WTC11 (cell line): ENCODE measurements at regions not wholly inside any gene's neighbourhood (a gene's known extent, or its start where the extent isn't known, plus 50 kb on each side); places are given as distances from the start of the nearest gene placed in this dataset.

Experiments used
- AR ChIP-seq: fragments of 250-450 bp; sonication (Bioruptor Pico); IDR thresholded peaks from 2 replicates; pipeline ENCODE4 v1.9.0; 2021; ENCODE audit warnings: mild to moderate bottlenecking
- ATF2 ChIP-seq: sonication (generic); formaldehyde crosslinking; IDR thresholded peaks from 2 replicates; pipeline ENCODE4 v1.8.1; 2022; ENCODE audit warnings: low read depth, missing genetic modification reagents, borderline replicate concordance
- CTCF ChIP-seq: fragments of 200-600 bp; IDR thresholded peaks from 2 replicates; pipeline ENCODE4 v1.8.0; 2022; ENCODE audit warnings: antibody characterized with exemption
- FOXJ3 ChIP-seq: sonication (generic); formaldehyde crosslinking; IDR thresholded peaks from 2 replicates; pipeline ENCODE4 v1.9.0; 2021; ENCODE audit warnings: missing genetic modification reagents, mild to moderate bottlenecking, borderline replicate concordance
- JAZF1 ChIP-seq: fragments of 250-450 bp; sonication (Bioruptor Pico); IDR thresholded peaks from 2 replicates; pipeline ENCODE4 v1.9.0; 2021; ENCODE audit warnings: moderate library complexity, mild to moderate bottlenecking, inconsistent platforms
- JUN ChIP-seq: sonication (generic); formaldehyde crosslinking; IDR thresholded peaks from 2 replicates; pipeline ENCODE4 v1.8.0; 2023; ENCODE audit warnings: mild to moderate bottlenecking, missing genetic modification reagents
- MAX ChIP-seq: sonication (generic); formaldehyde crosslinking; IDR thresholded peaks from 2 replicates; pipeline ENCODE4 v1.8.0; 2022; ENCODE audit warnings: mild to moderate bottlenecking, missing genetic modification reagents
- MLX ChIP-seq: sonication (generic); formaldehyde crosslinking; IDR thresholded peaks from 2 replicates; pipeline ENCODE4 v1.8.1; 2023; ENCODE audit warnings: mild to moderate bottlenecking, missing genetic modification reagents, moderate library complexity
- PREB ChIP-seq: sonication (generic); formaldehyde crosslinking; IDR thresholded peaks from 2 replicates; pipeline ENCODE4 v1.8.1; 2022; ENCODE audit warnings: mild to moderate bottlenecking, missing genetic modification reagents, moderate library complexity, borderline replicate concordance
- TEAD4 ChIP-seq: sonication (generic); formaldehyde crosslinking; IDR thresholded peaks from 2 replicates; pipeline ENCODE4 v1.8.0; 2022; ENCODE audit warnings: mild to moderate bottlenecking, missing genetic modification reagents

GRCh38 chr21:16536140-16536539 lies 806.4 kb downstream of the USP25 start:
- no peak for TF ChIP-seq CTCF
- TF ChIP-seq PREB (CRISPR knock-in tag) = no peak
- no peak for TF ChIP-seq ATF2
- TF ChIP-seq FOXJ3 = no peak
- TF ChIP-seq JUN (CRISPR knock-in tag) = no peak
- no peak for TF ChIP-seq JAZF1
- TF ChIP-seq MAX (CRISPR knock-in tag) = no peak
- no peak for TF ChIP-seq TEAD4 (CRISPR knock-in tag)
- TF ChIP-seq MLX (CRISPR knock-in tag) = no peak
- TF ChIP-seq AR (CRISPR knock-in tag) = no peak
